SK-N-MC (cell line): ENCODE measurements at regions not wholly inside any gene's neighbourhood (a gene's known extent, or its start where the extent isn't known, plus 50 kb on each side); places are given as distances from the start of the nearest gene placed in this dataset.

Experiments
- EZH2 ChIP-seq: fragments of 200-600 bp; sonication (generic); IDR thresholded peaks from one replicate; pipeline ENCODE4 v1.6.1; 2017; ENCODE audit warnings: antibody characterized with exemption
- POLR2AphosphoS5 ChIP-seq: IDR thresholded peaks from 2 replicates; pipeline ENCODE4 v1.6.1; 2012; ENCODE audit warnings: mild to moderate bottlenecking, low read depth, low read length, borderline replicate concordance

- TF ChIP-seq EZH2 = no peak
- no peak for TF ChIP-seq POLR2AphosphoS5
Measured at GRCh38 chr2:145806546-145806945, 1286.6 kb upstream of the ZEB2 start.
